K562 (cell line): ENCODE measurements at regions not wholly inside any gene's neighbourhood (a gene's known extent, or its start where the extent isn't known, plus 50 kb on each side); places are given as distances from the start of the nearest gene placed in this dataset.

Source experiments
- ATAC-seq: fragments of 200-7000 bp; cut with Tn5 transposase; 3 replicates; pipeline ENCODE4 v1.9.1; 2020; ENCODE audit warnings: moderate library complexity
- BruUV-seq: library from RNA; stranded (reverse); fragments of 400-500 nt; replicated peaks from 2 replicates; lab custom pipeline; 2021; lab: Mats Ljungman, UMichigan
- CTCF ChIA-PET: fragments of 300-600 bp; formaldehyde crosslinking; extraction: SDS; loops from one replicate; lab custom pipeline; 2021; ENCODE audit warnings: low intra/inter-chr PET ratio; lab: Yijun Ruan, JAX
- POLR2A ChIA-PET: fragments of 300-600, 350-650 bp; sonication (Branson Sonifier 250); formaldehyde crosslinking; extraction: SDS; loops from one replicate; lab custom pipeline; 2021; ENCODE audit warnings: antibody characterized with exemption, inconsistent platforms; lab: Yijun Ruan, JAX
- DNase-seq, 4 experiments: peaks; one replicate each; pipeline versions ENCODE4 v3.0.0 to v3.0.0-alpha.2; 2011 to 2018; ENCODE audit warnings: low spot score in 3 of 4, mixed read lengths in 3 of 4; ENCODE audit errors: extremely low read depth in 1 of 4
- FAIRE-seq: peaks from 2 replicates; lab custom pipeline; 2011; peaks lifted over from hg19 to GRCh38; lab: Jason Lieb, UNC
- H2AFZ ChIP-seq: 2 replicates; pipeline ENCODE4 v1.6.0; 2011; ENCODE audit warnings: low read depth, low read length, control low read depth, inconsistent platforms
- H3K27ac ChIP-seq: fragments of 200-600 bp; 3 replicates; pipeline ENCODE4 v1.8.0; 2011; ENCODE audit warnings: low read depth, mild to moderate bottlenecking, control low read depth, inconsistent platforms, low read length, moderate library complexity, mixed read lengths; ENCODE audit errors: extremely low read depth
- H3K27me3 ChIP-seq, 2 experiments: fragments of 300-600 bp in 1 of 2; 2 replicates in 1 of 2; 3 replicates in 1 of 2; pipeline versions ENCODE4 v1.6.0 to v1.8.0; 2011; ENCODE audit warnings: inconsistent platforms in 2 of 2, low read length in 2 of 2, mild to moderate bottlenecking in 1 of 2, mixed read lengths in 1 of 2, moderate library complexity in 1 of 2; ENCODE audit not compliant: control insufficient read depth in 2 of 2, insufficient read depth in 2 of 2
- H3K36me3 ChIP-seq: fragments of 300-600 bp; 3 replicates; pipeline ENCODE4 v1.8.0; 2011; ENCODE audit warnings: mild to moderate bottlenecking, low read length, inconsistent platforms; ENCODE audit not compliant: control insufficient read depth, insufficient read depth
- H3K4me1 ChIP-seq, 2 experiments: fragments of 200-600 bp in 1 of 2; replicated peaks in 1 of 2; 2 replicates in 1 of 2; 3 replicates in 1 of 2; pipeline versions ENCODE4 v1.5.1 to v1.8.0; 2011; ENCODE audit warnings: inconsistent platforms in 2 of 2, low read length in 2 of 2, mild to moderate bottlenecking in 1 of 2, mixed read lengths in 1 of 2, moderate library complexity in 1 of 2; ENCODE audit not compliant: control insufficient read depth in 2 of 2, insufficient read depth in 2 of 2
- H3K4me2 ChIP-seq: 2 replicates; pipeline ENCODE4 v1.6.1; 2011; ENCODE audit warnings: low read length, control low read depth, inconsistent platforms, mixed read lengths; ENCODE audit not compliant: insufficient read depth
- H3K4me3 ChIP-seq: fragments of 200-600 bp; sonication (generic), shearing (Covaris generic); 2 replicates; pipeline ENCODE4 v1.5.1; 2016; ENCODE audit warnings: control low read depth, inconsistent platforms
- H3K79me2 ChIP-seq: fragments of 200-600 bp; 3 replicates; pipeline ENCODE4 v1.8.0; 2011; ENCODE audit warnings: low read length, inconsistent platforms; ENCODE audit not compliant: control insufficient read depth, insufficient read depth
- H3K9ac ChIP-seq, 2 experiments: 2 replicates each; pipeline versions ENCODE4 v1.6.0 to v1.6.1; 2011; ENCODE audit warnings: low read depth in 2 of 2, low read length in 2 of 2, control low read depth in 1 of 2, inconsistent platforms in 1 of 2, mild to moderate bottlenecking in 1 of 2, mixed read lengths in 1 of 2; ENCODE audit not compliant: insufficient read depth in 1 of 2
- H3K9me1 ChIP-seq: one replicate; pipeline ENCODE4 v1.6.0; 2011; ENCODE audit warnings: inconsistent platforms, mild to moderate bottlenecking, low read length, moderate library complexity; ENCODE audit not compliant: control insufficient read depth, insufficient read depth
- H3K9me3 ChIP-seq: replicated peaks from 2 replicates; pipeline ENCODE4 v1.5.1; 2011; ENCODE audit warnings: low read depth, low read length, inconsistent platforms; ENCODE audit not compliant: control insufficient read depth, insufficient read depth
- H4K20me1 ChIP-seq: replicated peaks from 2 replicates; pipeline ENCODE4 v1.6.1; 2011; ENCODE audit warnings: low read length, inconsistent platforms, mixed read lengths; ENCODE audit not compliant: control insufficient read depth, insufficient read depth
- ATF7 ChIP-seq: fragments of 450-650 bp; IDR thresholded peaks from 2 replicates; pipeline ENCODE4 v1.7.1; 2014; ENCODE audit warnings: mild to moderate bottlenecking, moderate library complexity
- BRD4 ChIP-seq: fragments of 200-600 bp; sonication (generic); IDR thresholded peaks from 2 replicates; pipeline ENCODE4 v1.6.1; 2017; ENCODE audit warnings: inconsistent platforms
- CBX2 ChIP-seq: fragments of 200-600 bp; sonication (generic); IDR thresholded peaks from one replicate; pipeline ENCODE4 v1.6.1; 2012; ENCODE audit warnings: mild to moderate bottlenecking, low read length, inconsistent platforms; ENCODE audit not compliant: insufficient read depth, poor library complexity, severe bottlenecking
- CTBP1 ChIP-seq: fragments of 450-650 bp; IDR thresholded peaks from 2 replicates; pipeline ENCODE4 v1.6.1; 2016; ENCODE audit warnings: borderline replicate concordance
- JUN ChIP-seq, 2 experiments: sonication (generic) in 1 of 2; formaldehyde crosslinking in 1 of 2; IDR thresholded peaks; 2 replicates each; pipeline versions ENCODE4 v1.6.1 to v1.8.0; 2012 to 2022; ENCODE audit warnings: borderline replicate concordance in 2 of 2, mild to moderate bottlenecking in 2 of 2, improper control_type of control experiment in 1 of 2, low read depth in 1 of 2, low read length in 1 of 2, missing genetic modification reagents in 1 of 2
- PKNOX1 ChIP-seq: fragments of 450-650 bp; IDR thresholded peaks from 2 replicates; pipeline ENCODE4 v1.6.1; 2016
- POLR2G ChIP-seq: fragments of 200-400 bp; formaldehyde crosslinking; IDR thresholded peaks from 2 replicates; pipeline ENCODE4 v1.6.1; 2017; ENCODE audit warnings: low read depth, mild to moderate bottlenecking, antibody characterized with exemption, low read length, moderate library complexity
- POLR2H ChIP-seq: IDR thresholded peaks from 2 replicates; pipeline ENCODE4 v1.6.1; 2016; ENCODE audit warnings: missing genetic modification characterization, low read depth, mild to moderate bottlenecking, control low read depth, missing compliant biosample characterization, moderate library complexity
- SPI1 ChIP-seq: IDR thresholded peaks from 2 replicates; pipeline ENCODE4 v1.6.1; 2011; ENCODE audit warnings: low read depth, low read length, control low read depth, borderline replicate concordance
- ZBTB17 ChIP-seq: fragments of 450-650 bp; formaldehyde crosslinking; IDR thresholded peaks from 2 replicates; pipeline ENCODE4 v1.4.0; 2020; ENCODE audit warnings: mild to moderate bottlenecking
- ZFP36 ChIP-seq: fragments of 150-350 bp; IDR thresholded peaks from 2 replicates; pipeline ENCODE4 v1.6.1; 2018; ENCODE audit warnings: low read length, low read depth; ENCODE audit not compliant: partially characterized antibody
- ZFPM2 ChIP-seq: fragments of 250-450 bp; sonication (Bioruptor Pico); IDR thresholded peaks from 2 replicates; pipeline ENCODE4 v1.5.1; 2022; ENCODE audit warnings: mild to moderate bottlenecking
- ZNF316 ChIP-seq: fragments of 450-650 bp; IDR thresholded peaks from 2 replicates; pipeline ENCODE4 v1.6.1; 2016
- ZNF609 ChIP-seq: sonication (generic); formaldehyde crosslinking; IDR thresholded peaks from 2 replicates; pipeline ENCODE4 v1.8.1; 2023; ENCODE audit warnings: missing genetic modification reagents, mild to moderate bottlenecking, borderline replicate concordance
- in situ Hi-C: fragments of 300-500 bp; cut with MboI; formaldehyde crosslinking; loops from 4 replicates; pipeline ENCODE4 v1.15.0; 2018; ENCODE audit warnings: inconsistent platforms, mixed read lengths
- intact Hi-C: fragments of 100-400 bp; cut with micrococcal nuclease; formaldehyde crosslinking; loops from 2 replicates; pipeline ENCODE4 v1.14.2; 2022

GRCh38 chr9:24625097-24625496, 79.4 kb upstream of the IZUMO3 start (continued):
- TF ChIP-seq ZFP36: no peak
- no peak for TF ChIP-seq CTBP1
- TF ChIP-seq ZNF316: no peak
- TF ChIP-seq BRD4: no peak
- TF ChIP-seq ZBTB17 (CRISPR knock-in tag): no peak
- no peak for TF ChIP-seq ZFPM2 (CRISPR knock-in tag)

- no TSS peak for BruUV-seq
- Histone ChIP-seq H2AFZ (no peak overlapping the region), H3K27me3 (no peaks in the 10 kb centered on the region), H3K4me1 (no peaks in the 10 kb centered on the region), H3K4me3 (no peak overlapping the region), H3K9me3 (no peaks in the 10 kb centered on the region), H3K4me2 (no peak overlapping the region), H3K79me2 (no peaks in the 10 kb centered on the region), H4K20me1 (no peaks in the 10 kb centered on the region), H3K27ac (no peak overlapping the region), H3K9me1 (no peaks in the 10 kb centered on the region), H3K9ac (no peak overlapping the region), H3K36me3 (no peaks in the 10 kb centered on the region)
- DNase-seq (no peak), ATAC-seq (no peak), FAIRE-seq (no peak)
- intact Hi-C loops (no loop called here), in situ Hi-C loops (no loop called here)
- CTCF ChIA-PET: no interaction called here
- POLR2A ChIA-PET: no interaction called here
- TF ChIP-seq SPI1 (no peak), CBX2 (no peak), ZNF609 (CRISPR knock-in tag) (no peak), ATF7 (no peak), POLR2H (tag) (no peak), JUN (IDR thresholded peaks at IDR 0.05; ENCODE audit: borderline replicate concordance, low read depth, low read length) (no peak), JUN (CRISPR knock-in tag; IDR thresholded peaks at IDR 0.05; ENCODE audit: borderline replicate concordance) (no peak), POLR2G (no peak), PKNOX1 (no peak)
Observed at GRCh38 chr9:24624481-24624880, 78.8 kb upstream of the IZUMO3 start.
